Tibial nerve (tissue), 4 donors: ENCODE measurements at regions not wholly inside any gene's neighbourhood (a gene's known extent, or its start where the extent isn't known, plus 50 kb on each side); places are given as distances from the start of the nearest gene placed in this dataset.

Experiments used
- EP300 ChIP-seq, 2 donors: sonication (generic); formaldehyde crosslinking; IDR thresholded peaks; one replicate each; pipeline ENCODE4 v1.6.1; 2017; ENCODE audit warnings: antibody characterized with exemption in 2 of 2, mild to moderate bottlenecking in 1 of 2
- POLR2A ChIP-seq, 2 donors: fragments of 450-650 bp; IDR thresholded peaks; one replicate each; pipeline ENCODE4 v1.6.1; 2017; ENCODE audit warnings: antibody characterized with exemption in 2 of 2, mild to moderate bottlenecking in 2 of 2, moderate library complexity in 2 of 2
- TF ChIP-seq, protein P1 (sequence below), 5 experiments: fragments of 200-600 bp in 3 of 5; fragments of 450-650 bp in 2 of 5; sonication (generic) in 3 of 5; IDR thresholded peaks; one replicate each; pipeline ENCODE4 v1.5.1; 2016 to 2019; ENCODE audit warnings: antibody characterized with exemption in 5 of 5, mild to moderate bottlenecking in 3 of 5, moderate library complexity in 2 of 5

- TF ChIP-seq POLR2A (IDR thresholded peaks at IDR 0.05) (no peak), EP300 (IDR thresholded peaks at IDR 0.05) (no peak)
- TF ChIP-seq, protein P1, sequence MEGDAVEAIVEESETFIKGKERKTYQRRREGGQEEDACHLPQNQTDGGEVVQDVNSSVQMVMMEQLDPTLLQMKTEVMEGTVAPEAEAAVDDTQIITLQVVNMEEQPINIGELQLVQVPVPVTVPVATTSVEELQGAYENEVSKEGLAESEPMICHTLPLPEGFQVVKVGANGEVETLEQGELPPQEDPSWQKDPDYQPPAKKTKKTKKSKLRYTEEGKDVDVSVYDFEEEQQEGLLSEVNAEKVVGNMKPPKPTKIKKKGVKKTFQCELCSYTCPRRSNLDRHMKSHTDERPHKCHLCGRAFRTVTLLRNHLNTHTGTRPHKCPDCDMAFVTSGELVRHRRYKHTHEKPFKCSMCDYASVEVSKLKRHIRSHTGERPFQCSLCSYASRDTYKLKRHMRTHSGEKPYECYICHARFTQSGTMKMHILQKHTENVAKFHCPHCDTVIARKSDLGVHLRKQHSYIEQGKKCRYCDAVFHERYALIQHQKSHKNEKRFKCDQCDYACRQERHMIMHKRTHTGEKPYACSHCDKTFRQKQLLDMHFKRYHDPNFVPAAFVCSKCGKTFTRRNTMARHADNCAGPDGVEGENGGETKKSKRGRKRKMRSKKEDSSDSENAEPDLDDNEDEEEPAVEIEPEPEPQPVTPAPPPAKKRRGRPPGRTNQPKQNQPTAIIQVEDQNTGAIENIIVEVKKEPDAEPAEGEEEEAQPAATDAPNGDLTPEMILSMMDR (IDR thresholded peaks at IDR 0.05) = no peak
Observed at GRCh38 chr6:133100865-133101264, 140.3 kb upstream of the EYA4 start.
